GM21528 (cell line): ENCODE measurements at regions not wholly inside any gene's neighbourhood (a gene's known extent, or its start where the extent isn't known, plus 50 kb on each side); places are given as distances from the start of the nearest gene placed in this dataset.

Experiments used
- ATAC-seq: cut with Tn5 transposase; IDR thresholded peaks from one replicate; pipeline ENCODE4 v1.9.1; 2021; ENCODE audit warnings: mild to moderate bottlenecking, moderate library complexity; ENCODE audit not compliant: unreplicated experiment, low FRiP score

- ATAC-seq: no peak
Measured at GRCh38 chr3:106703524-106703923, 673.7 kb upstream of the CCDC54 start.

- ATAC-seq: no peak
Measured at GRCh38 chr3:106707347-106707746, 669.9 kb upstream of the CCDC54 start.

GRCh38 chr3:106710596-106710995 is 666.6 kb upstream of the CCDC54 start:
- no peak for ATAC-seq

- ATAC-seq: no peak
Measured at GRCh38 chr3:106711650-106712049, 665.6 kb upstream of the CCDC54 start.

GRCh38 chr3:106714400-106714799 is 662.8 kb upstream of the CCDC54 start:
- no peak for ATAC-seq

GRCh38 chr3:106715286-106715685 is 662.0 kb upstream of the CCDC54 start:
- no peak for ATAC-seq

- ATAC-seq: no peak
Measured at GRCh38 chr3:106717178-106717780, 660.0 kb upstream of the CCDC54 start.

- ATAC-seq: no peak
Measured at GRCh38 chr3:106719077-106719476, 658.2 kb upstream of the CCDC54 start.

- ATAC-seq: no peak
Measured at GRCh38 chr3:106719583-106719982, 657.7 kb upstream of the CCDC54 start.

- no peak for ATAC-seq
Measured at GRCh38 chr3:106720510-106720909, 656.7 kb upstream of the CCDC54 start.

- ATAC-seq: no peak
Measured at GRCh38 chr3:106725566-106725965, 651.7 kb upstream of the CCDC54 start.

- no peak for ATAC-seq
Measured at GRCh38 chr3:106728315-106729098, 648.7 kb upstream of the CCDC54 start.

GRCh38 chr3:106729481-106729880 is 647.8 kb upstream of the CCDC54 start:
- no peak for ATAC-seq

GRCh38 chr3:106731230-106731629 is 646.0 kb upstream of the CCDC54 start:
- no peak for ATAC-seq

- ATAC-seq: no peak
Measured at GRCh38 chr3:106734712-106735111, 642.5 kb upstream of the CCDC54 start.

GRCh38 chr3:106737265-106737664 is 640.0 kb upstream of the CCDC54 start:
- no peak for ATAC-seq

GRCh38 chr3:106740116-106740515 is 637.1 kb upstream of the CCDC54 start:
- no peak for ATAC-seq

GRCh38 chr3:106745344-106746168 is 631.7 kb upstream of the CCDC54 start:
- ATAC-seq: no peak

GRCh38 chr3:106746286-106746685 is 631.0 kb upstream of the CCDC54 start:
- ATAC-seq: no peak

GRCh38 chr3:106748472-106749262 is 628.6 kb upstream of the CCDC54 start:
- no peak for ATAC-seq

GRCh38 chr3:106750092-106750491 is 627.1 kb upstream of the CCDC54 start:
- ATAC-seq: no peak
